GM13976 (cell line): ENCODE measurements at regions not wholly inside any gene's neighbourhood (a gene's known extent, or its start where the extent isn't known, plus 50 kb on each side); places are given as distances from the start of the nearest gene placed in this dataset.
"Not testable (repeated sequence)": the region's sequence is repeated elsewhere in the genome, so short reads cannot be mapped to it uniquely, and the experiment has no call there.

Experiments used
- DNase-seq: peaks from one replicate; pipeline ENCODE4 v3.0.0; 2012; ENCODE audit warnings: low spot score
- in situ Hi-C: fragments of 300-500 bp; cut with MboI; formaldehyde crosslinking; loops from one replicate; pipeline ENCODE4 v1.12.0; 2022; ENCODE audit warnings: low sequenced_read_pairs, mixed read lengths, inconsistent platforms; ENCODE audit not compliant: unreplicated experiment
- TF ChIP-seq, protein P1 (sequence below): IDR thresholded peaks from 2 replicates; pipeline ENCODE4 v1.5.1; 2012; ENCODE audit warnings: borderline replicate concordance, mild to moderate bottlenecking; ENCODE audit not compliant: insufficient read depth; ENCODE audit errors: extremely low read depth, missing control alignments, control extremely low read depth

GRCh38 chr3:38960042-38960622 lies 91.6 kb downstream of the SCN11A start:
- in situ Hi-C loops = no loop called here
- TF ChIP-seq, protein P1, sequence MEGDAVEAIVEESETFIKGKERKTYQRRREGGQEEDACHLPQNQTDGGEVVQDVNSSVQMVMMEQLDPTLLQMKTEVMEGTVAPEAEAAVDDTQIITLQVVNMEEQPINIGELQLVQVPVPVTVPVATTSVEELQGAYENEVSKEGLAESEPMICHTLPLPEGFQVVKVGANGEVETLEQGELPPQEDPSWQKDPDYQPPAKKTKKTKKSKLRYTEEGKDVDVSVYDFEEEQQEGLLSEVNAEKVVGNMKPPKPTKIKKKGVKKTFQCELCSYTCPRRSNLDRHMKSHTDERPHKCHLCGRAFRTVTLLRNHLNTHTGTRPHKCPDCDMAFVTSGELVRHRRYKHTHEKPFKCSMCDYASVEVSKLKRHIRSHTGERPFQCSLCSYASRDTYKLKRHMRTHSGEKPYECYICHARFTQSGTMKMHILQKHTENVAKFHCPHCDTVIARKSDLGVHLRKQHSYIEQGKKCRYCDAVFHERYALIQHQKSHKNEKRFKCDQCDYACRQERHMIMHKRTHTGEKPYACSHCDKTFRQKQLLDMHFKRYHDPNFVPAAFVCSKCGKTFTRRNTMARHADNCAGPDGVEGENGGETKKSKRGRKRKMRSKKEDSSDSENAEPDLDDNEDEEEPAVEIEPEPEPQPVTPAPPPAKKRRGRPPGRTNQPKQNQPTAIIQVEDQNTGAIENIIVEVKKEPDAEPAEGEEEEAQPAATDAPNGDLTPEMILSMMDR = no peak
- DNase-seq = no peak

DNA sequence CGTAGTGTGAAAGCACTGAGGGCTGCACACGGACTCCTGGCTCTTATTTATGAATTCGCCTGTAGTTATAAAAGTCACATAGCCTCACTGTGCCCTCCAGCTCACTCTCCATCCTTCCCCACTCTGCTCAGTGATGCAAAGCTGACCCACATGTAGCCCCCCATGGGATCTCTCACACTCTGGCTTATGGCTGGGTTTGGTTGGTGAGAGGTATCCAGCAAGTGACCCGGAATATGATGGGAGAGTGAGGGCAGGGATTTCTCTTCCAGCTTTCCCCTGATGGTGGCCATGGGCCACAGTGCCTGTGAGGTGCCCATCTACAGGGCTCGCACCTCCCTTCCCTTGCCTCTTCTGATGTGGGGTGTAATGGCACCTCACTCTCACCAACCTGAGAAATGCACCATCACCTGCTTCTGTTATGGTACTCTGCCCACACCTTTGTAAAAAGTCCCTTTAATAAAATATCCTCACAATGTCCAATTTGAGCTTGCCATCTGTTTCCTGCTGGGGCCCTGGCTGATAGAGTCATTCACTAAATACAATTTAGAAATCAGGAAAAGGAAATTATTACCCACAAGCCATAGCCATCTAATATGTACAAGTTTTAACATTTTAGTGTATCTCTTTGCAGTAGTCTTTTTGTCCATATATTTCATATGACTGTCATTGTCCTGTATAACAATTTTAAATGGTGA lies 93.6 kb downstream of the SCN11A start:
- TF ChIP-seq, protein P1 = no peak
- in situ Hi-C loops = no loop called here

GRCh38 chr3:38957296-38957695 lies 94.4 kb downstream of the SCN11A start:
- TF ChIP-seq, protein P1 = no peak
- DNase-seq = no peak
- in situ Hi-C loops = no loop called here

More for the DNA sequence above, 93.6 kb downstream of the SCN11A start:
- DNase-seq = no peak

DNA sequence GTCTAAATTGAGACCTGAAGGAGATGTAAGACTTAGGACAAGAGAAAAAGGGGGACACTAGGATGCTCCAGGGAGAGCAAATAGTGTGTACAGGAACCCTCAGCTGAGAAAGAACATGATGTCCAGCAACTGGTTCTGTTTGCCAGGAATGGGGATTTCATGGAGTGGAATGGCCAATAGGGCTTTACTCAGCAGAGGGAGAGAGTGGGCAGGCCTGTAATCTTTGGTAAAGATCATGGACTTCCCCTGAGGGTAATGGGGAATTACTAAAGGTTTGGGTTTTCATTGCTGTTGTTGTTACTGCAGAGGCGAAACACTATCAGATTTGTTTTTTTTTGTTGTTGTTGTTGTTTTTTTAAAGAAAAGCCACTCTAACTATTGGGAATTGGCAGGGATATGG lies 99.0 kb downstream of the SCN11A start:
- TF ChIP-seq, protein P1 = no peak
- no peak for DNase-seq
- in situ Hi-C loops = no loop called here

- in situ Hi-C loops, DNase-seq: not testable (repeated sequence)
Observed at GRCh38 chr3:38951167-38951566, 100.6 kb downstream of the SCN11A start.

DNA sequence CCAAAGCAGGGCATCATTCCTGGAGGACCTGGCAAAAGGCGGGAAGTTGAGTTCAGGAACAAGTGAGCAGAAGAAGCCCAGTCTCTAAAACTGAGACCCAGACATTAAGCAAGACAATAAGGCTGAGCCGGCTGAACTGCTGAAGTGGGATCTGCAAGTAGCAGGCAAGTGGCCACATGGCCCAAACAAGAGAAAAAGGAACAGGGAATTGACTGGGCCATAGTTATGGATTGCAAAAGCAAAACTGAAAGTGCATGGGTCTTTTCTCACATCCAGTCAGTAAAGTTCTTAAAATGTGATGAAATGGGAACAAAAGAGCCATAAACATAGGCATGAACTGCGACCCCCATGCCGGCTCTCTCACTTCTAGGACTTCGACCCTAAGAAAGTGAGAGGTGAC lies 101.2 kb downstream of the SCN11A start:
- TF ChIP-seq, protein P1 = no peak
- in situ Hi-C loops = no loop called here
- DNase-seq = no peak

- no peak for DNase-seq
- in situ Hi-C loops = no loop called here
- TF ChIP-seq, protein P1 = no peak
Observed at GRCh38 chr3:38949994-38950393, 101.8 kb downstream of the SCN11A start.
